GM18520 (cell line): ENCODE measurements at regions not wholly inside any gene's neighbourhood (a gene's known extent, or its start where the extent isn't known, plus 50 kb on each side); places are given as distances from the start of the nearest gene placed in this dataset.

Experiments used
- ATAC-seq: cut with Tn5 transposase; IDR thresholded peaks from one replicate; pipeline ENCODE4 v1.9.1; 2021; ENCODE audit not compliant: unreplicated experiment

DNA sequence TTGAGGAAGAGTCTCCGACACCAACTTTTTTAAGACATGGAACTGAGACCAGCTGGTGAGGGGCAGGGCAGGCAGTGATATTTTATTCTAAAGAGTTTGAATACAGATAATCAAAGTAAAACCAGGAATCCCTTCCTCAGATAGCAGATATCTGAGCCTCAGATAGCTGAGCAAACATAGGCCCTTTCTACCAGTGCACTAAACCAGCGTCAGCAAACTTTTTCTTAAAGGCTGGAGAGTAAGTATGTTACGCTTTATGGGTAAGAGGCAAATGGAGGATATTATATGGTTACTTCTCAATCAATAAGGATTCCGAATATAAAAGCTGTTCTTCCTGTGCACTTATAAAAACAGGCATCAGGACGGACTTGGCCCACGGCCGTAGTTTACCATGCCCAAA, 73.9 kb downstream of the WNT5A start:
- ATAC-seq = no peak

DNA sequence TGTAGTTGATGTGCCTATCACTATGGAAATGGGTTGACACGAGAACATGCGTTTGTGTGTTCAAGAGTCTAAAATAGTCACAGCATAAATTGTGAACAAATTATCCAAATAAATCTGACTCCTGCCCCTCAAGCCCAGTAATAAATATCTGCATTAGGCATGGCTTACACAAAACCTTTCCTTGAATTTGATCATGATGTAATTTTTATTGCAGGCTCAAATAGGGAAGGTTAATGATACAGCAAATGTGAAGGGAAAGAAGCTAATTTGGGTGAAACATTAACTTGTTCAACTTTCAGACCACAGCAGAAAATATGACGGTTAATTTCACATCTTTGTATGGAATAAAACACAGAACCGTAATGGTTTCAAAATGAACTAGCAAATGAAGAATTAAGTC, 74.6 kb downstream of the WNT5A start:
- no peak for ATAC-seq

DNA sequence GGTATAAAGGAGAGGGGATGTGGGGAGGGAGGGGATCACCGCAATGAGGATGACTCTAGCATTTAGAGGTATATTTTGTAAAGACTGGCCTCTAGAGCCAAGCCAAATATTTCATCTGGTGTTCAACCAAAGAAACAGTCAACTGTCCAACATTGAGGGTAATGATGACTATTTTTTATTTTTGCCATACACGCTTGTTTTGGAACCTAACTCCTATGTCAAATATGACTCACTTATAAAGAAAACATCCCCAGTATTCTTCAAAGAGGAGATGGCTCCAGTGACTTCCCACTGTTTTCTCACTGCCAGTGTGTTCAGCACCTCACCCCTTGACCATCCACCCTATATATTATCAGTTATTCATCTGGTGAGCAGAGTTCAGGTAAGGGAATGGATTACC, 77.3 kb downstream of the WNT5A start:
- ATAC-seq = no peak

DNA sequence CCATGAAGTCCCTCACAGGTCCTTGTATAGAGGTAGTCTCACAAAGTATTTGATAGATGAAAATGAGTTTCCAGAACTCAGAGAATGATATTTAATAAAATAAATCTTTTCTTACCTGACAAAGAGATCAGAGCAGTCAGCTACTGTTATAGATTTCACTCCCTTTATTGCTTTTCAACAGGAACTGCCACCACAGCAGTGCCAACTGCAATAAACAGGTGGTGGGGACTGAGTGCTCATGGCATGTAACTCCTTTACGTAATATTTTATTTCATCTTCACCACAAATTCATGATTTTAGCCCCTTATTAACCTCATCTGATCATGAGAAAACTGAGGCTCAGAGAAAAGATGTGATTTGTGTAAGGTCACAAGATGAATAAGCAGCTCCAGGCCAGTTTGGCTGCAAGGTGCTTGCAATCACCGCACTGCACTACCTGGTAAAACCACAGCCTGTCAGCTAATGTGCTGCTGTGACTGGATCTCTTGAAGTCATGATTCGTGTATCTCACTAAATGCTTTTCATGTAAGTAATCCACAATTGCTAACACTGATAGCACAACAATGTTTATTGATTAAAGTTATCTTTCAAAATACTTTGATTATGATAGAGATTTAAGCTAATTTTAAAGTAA, 78.8 kb downstream of the WNT5A start:
- no peak for ATAC-seq

DNA sequence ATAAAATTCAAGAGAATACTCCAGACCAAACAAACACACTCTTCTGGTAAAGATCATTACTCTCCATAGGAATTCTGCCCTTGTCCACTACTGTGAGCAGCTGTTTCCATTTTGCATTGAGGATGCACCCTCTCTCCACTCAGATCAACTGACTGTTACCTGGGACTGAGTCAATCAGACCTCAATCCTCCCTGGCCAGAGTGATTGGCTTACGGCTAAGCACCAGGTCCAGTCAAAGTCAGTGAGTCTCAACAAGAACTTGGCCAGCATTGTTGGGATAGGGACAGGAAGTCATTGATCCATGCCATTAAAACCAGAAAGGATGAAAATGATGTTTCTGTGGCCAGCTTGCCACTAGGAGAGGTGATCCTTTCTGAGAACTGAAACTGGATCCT, 79.7 kb downstream of the WNT5A start:
- ATAC-seq = no peak

DNA sequence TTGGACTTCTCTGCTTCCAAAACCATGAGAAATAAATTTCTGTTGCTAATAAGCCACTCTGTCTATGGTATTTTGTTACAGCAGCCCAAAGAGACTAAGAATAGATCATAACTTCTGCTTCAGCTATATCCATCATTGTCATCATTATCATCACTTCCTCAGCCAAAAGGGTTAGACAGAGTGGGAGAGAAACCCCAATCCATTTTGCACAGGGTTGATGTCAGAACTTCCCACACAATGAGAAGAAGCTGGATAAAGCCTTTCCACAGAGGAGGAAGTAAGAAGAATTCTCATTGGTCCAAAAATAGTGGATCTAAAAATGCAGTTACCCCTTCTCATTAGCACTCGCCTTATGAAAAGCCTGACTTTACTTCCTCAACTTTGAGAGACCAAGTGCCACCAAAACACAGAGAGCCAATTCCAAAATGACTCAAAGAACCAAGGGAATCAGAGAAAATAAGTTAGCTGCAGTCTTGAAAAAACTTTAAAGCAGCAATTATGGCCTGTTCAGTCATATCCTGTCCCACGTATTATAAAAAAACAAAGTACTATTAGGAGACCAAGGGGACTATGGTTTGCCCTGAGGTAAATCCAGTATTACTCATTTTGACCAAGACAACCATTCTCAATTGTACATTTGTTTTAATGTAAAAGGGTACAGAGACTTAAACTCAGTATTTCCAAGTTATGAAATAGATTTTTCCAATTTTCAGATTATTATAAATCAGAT, 80.2 kb downstream of the WNT5A start:
- ATAC-seq = no peak

DNA sequence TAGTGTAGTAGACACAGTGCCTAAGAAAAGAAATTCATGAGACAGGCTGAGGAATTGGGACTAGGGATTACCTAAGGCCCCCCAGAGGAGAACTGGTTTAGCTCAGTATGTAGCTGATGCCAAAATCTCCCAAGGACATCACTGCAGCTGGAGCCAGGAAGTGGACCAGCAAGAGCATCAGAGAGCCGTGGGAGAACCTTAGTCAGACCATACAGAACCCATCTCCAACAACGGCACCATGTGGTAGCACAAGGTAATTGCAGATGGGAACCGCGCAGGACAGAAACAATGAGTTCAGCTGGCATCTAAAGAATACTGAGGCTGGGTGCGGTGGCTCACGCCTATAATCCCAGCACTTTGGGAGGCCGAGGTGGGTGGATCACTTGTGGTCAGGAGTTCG, 81.7 kb downstream of the WNT5A start:
- no peak for ATAC-seq

DNA sequence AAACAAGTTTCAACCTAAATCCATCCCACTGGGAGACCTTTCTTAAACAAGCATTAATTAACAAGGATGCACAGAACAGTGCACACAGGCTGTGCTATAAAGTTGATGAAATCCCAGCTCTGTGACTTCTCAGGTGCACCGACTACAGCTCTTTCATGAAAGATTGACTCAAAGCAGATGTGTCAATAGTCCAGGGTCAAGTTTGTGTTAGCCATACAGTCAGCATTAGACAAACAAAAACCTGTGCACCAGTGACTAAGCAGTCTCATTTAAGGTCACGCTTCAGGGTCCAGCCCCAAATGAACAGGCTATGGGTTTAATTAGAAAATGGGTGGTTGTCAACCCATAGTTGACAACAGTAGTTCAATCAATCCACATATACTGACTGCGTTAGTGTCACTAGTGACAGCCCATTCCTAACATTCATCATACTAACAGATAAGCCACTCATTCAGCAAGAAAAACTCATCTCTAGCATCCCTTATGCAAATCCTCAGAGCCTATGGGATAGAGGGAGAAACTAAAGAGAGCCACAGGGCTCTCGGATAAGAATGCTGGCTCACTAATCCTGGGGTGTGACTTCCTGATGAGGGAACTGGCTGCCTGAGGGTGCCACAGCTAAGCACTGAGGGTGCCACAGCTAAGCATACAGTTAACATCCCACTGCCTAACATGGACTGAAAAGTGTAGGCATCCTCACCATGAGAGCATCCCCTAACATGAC, 84.1 kb downstream of the WNT5A start:
- no peak for ATAC-seq

DNA sequence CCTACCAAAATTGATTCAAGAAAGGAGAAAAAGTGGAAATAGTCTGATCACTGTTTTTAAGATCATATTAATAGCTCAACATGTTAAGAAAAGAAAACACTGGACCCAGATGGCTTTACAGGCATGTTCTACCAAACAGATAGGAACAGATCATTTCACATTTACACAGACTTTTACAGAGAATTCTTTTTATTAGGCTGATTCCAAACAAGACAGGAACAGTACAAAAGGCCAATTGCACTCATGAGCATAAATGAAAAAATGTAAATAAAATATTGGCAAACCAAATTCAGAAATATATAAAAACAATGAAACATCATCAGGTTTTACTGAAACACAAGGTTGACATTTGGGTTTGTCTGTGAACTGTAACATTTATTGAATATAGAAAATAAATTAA, 106.5 kb downstream of the WNT5A start:
- ATAC-seq = no peak

DNA sequence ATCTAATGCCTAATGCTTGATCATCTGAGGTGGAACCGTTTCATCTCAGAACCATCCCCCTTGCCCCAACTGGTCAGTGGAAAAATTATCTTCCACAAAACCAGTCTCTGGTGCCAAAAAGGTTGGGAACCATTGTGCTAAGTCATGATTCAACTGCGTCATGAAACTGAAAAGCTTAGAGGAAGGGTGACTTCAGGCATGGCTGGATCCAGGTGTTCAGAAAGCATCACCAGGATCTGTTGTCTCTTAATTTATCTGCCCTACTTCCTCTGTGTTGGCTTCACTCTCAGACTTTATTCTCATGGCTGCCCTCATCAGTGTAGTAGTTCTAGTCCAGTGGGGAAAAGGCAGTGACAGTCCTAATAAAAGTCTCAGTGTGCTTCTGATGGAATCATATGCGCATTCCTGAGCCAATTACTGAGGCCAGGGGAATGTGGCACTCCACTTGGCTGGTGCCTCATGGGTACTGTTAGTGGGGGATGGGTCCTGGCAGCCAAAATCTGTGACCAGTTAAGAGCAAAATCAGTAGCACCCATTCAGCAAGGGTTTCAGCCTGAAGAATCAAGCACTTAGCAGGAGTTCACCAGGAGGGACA, 110.3 kb downstream of the WNT5A start:
- no peak for ATAC-seq

DNA sequence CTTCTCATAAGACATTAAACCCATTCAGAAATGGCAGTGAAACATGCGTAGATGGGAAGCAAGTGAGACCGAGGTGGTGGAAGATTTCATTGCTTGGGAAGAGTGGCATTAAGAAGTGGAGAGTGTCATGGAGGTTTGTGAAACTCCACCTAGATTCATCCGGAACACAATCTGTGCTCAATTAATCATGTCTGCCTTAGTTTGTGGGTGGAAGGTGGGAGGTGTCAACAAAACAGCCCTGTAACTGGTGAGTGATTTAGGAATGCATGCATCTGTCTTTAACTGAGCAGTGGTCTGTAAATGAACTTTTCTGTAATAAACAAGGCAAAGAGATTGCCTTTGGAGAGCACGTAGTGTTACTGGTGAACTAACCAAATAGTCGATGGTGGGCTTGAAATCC, 113.7 kb downstream of the WNT5A start:
- no peak for ATAC-seq

DNA sequence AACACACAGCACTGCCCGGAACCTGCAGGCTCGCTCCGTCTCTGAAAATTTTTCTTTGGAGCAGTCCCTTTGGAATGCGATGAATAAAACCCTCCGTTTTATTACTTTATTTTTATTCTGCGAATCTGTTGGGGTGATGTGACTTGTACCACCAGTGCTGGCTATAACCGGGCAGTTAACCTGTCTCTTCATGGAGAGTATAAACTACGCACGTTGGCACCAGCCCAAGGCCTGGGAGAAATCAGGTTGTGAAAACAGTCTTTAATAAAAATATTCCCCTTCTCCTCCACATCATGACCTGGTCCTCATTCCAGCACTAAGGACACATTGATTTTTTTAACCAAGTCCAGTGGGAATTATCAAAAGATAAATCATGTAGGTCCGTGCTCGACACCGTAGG, 116.8 kb downstream of the WNT5A start:
- no peak for ATAC-seq

DNA sequence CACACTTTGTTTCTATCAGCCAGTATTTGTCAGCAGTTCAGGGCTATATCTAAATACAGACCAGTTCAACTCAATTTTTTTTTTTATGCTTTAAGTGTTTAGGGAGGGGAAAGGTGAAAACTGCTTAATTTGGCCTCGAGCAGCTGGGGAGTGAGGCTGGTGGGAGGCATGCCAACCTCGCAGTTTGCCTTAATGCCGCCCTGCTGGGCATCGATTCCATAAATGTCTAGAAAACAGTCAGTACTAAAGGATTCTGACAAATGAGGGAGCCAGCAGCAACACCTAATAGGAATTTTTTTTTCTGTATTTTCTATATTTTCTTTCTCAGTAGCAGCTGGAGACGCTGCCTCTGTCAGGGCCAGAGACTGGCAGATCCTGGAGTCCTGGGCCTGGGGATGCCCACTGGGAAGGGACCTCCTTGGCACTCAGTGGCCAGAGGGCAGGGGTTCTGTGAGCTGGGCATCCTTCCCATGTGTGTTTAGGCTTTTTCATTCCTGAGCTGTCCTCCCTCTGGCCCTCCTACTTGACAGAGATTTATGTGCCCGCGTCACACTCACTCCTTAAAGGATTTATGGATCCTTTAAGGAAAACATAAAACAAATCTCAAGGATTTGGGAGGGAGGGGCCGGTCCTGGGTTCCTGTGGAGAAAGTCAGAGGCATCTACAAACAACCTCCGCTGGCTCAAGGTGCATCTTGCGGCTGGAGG, 117.8 kb downstream of the WNT5A start:
- no peak for ATAC-seq

DNA sequence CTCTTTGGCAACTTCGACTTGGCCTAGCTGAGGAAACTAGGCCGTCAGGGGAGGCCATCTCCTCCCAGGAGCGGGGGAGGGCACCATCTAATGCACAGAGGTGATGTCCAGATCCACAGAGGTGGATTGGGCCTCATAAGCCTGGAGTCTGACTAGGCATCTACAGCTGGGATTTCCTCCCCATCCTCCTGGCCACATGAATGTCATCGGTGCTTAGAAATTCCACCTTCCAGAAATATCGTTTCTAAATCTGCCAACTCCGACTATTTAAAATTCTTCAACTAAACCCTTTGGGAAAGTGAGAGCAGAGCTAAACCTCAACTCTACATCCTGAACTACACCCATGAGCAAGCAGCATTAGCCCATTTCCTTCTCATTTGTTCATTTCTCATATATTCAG, 118.7 kb downstream of the WNT5A start:
- no peak for ATAC-seq

DNA sequence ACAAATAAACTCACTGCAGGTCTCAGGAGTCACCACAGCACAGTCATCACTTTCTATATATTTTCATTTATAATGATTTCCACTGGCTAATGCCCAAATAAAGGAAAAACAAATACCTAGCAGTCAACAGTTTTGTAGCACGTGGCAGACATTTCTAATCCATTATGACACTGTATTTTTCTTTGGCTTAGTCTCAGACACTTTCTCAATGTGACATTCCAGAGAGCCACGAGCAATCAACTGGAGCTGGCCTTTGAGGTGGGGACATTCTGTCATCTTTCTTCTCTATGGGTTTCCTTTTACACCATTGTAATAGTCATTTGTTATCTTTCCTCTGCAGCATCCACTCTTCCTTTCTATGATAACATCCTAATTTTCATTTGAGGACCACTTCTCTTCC, 119.7 kb downstream of the WNT5A start:
- no peak for ATAC-seq

DNA sequence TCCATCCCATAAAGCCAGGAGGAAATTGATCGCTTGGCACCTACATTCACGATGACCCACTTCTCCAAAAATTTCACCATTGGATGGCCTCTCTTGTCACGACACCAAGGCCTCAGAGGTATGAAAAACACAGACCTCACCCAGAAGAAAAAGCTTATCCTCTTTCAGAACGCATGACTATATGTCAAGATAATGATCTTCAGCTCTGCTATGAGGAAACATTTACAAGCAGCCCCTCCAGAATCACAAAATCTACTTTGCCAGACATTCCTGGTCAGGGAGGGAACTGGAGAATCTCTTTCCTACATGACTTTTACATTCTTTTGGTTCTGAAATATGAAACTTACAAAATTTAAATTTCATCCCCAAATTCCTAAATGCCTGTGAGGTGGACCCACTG, 122.7 kb downstream of the WNT5A start:
- ATAC-seq = no peak

DNA sequence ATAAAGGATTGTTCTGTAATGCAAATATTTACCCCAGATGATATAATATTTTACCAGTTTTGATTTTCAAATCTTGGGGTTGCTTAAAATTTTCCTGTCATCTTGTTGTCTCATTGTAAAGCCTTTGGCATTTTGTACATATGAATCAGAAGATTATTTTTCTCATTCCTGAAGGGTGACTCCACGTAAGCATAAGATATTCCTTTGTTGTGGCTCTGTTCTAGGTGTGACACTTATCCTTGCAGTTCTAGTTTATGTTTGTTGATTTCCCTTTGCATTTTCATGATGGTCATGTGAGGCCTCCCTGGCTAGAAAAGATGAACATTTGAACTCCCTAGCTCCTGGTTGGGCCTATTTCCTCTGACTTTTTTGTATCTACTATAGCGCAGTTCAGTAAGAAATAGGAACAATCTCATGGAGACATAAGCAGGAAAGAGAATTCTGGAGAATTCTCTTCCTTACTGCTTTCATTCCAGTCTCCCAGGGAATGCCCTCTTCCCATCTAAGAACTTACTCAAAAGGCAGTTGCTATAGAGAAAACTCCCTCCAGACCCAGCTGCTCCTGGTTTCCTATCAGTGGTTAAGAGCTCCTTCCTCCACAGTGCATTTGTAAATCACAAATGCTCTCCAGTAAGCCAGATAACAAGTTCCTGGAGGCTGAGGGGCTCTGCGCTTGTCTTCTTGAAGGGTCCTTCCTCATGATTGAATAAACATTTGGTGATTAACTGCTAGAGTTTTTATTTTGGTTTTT, 124.7 kb downstream of the WNT5A start:
- ATAC-seq = no peak

DNA sequence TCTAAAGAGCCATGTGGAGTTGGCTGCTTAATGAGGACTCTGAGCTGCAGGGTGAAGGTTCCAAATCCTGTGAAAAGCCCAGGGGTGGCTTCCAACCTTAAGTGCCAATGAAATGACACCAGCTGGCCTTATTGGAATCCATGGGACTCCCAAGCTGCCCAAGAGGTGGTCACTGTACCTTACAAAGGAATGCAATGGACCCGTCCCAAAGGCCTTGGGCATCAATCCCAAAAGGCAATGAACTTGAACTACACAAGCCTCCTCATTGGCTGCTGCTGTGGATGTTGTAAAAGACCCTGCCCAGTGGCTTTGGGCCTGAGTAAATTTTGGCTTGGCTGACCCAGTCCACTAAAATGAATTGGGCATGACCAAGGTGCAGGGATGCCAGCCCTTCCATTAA, 129.3 kb downstream of the WNT5A start:
- ATAC-seq = no peak

DNA sequence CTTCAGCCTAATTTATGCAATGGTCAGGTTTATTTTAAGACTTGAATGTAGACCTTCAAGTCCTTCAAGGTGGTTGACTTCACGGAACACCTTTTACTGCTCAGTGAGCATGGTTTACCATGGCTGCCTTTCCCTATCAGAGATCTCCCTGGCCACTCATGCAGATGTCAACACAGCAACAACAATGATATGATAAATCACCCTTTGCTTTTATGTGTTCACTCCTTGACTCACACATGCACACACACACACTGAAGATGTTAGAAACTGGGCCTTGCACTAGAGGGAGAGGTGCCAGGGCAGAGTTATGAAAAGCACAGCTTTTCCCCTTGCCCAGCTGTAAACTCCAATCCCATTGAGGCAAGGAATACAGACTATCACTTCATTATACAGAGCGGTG, 134.4 kb downstream of the WNT5A start:
- no peak for ATAC-seq

DNA sequence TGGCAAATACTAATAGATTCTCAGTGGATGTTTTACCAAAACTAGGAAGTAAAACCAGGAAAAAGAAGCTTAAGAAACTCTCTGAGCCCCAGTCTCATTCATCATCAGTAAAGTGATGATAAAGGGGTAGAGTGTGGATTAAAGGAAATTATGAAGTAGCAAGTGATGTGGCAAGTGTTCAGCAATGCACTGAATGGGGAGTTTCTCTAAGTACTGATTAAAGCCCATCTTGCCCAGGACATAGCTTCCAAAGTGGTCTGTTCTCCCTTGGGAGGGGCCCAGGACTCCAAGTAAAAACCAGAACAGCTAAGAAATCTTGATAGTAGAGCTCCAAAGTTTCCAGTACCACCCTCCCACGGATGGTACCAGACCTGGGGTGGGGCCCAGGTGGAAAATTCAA, 137.3 kb downstream of the WNT5A start:
- ATAC-seq = no peak
